Neural cell (in vitro differentiated cells): ENCODE measurements at regions not wholly inside any gene's neighbourhood (a gene's known extent, or its start where the extent isn't known, plus 50 kb on each side); places are given as distances from the start of the nearest gene placed in this dataset.

Experiments used
- EP300 ChIP-seq: fragments of 450-650 bp; conservative IDR thresholded peaks from 2 replicates; pipeline ENCODE4 v1.6.1; 2014; ENCODE audit warnings: antibody characterized with exemption, mild to moderate bottlenecking, moderate library complexity; ENCODE audit not compliant: poor library complexity, severe bottlenecking
- EZH2 ChIP-seq: fragments of 200-600, 300-800 bp; shearing (Covaris generic), sonication (generic); IDR thresholded peaks from 2 replicates; pipeline ENCODE4 v1.6.1; 2014; ENCODE audit warnings: antibody characterized with exemption, low read length, borderline replicate concordance, mild to moderate bottlenecking; ENCODE audit not compliant: insufficient read depth, poor library complexity, severe bottlenecking
- MXI1 ChIP-seq: fragments of 450-650 bp; conservative IDR thresholded peaks from 2 replicates; pipeline ENCODE4 v1.6.1; 2014; ENCODE audit warnings: antibody characterized with exemption, mild to moderate bottlenecking; ENCODE audit not compliant: poor library complexity, severe bottlenecking
- POLR2AphosphoS5 ChIP-seq: IDR thresholded peaks from 2 replicates; pipeline ENCODE4 v1.6.1; 2012
- SMC3 ChIP-seq: fragments of 450-650 bp; conservative IDR thresholded peaks from 2 replicates; pipeline ENCODE4 v1.6.1; 2014; ENCODE audit warnings: antibody characterized with exemption, mild to moderate bottlenecking, moderate library complexity; ENCODE audit not compliant: poor library complexity
- TF ChIP-seq, protein P1 (sequence below): fragments of 450-650 bp; IDR thresholded peaks from 2 replicates; pipeline ENCODE4 v1.5.1; 2014; ENCODE audit warnings: antibody characterized with exemption, mild to moderate bottlenecking, moderate library complexity; ENCODE audit not compliant: poor library complexity, severe bottlenecking
- TF ChIP-seq, protein P2 (sequence below): IDR thresholded peaks from 2 replicates; pipeline ENCODE4 v1.6.1; 2012; ENCODE audit warnings: borderline replicate concordance

- TF ChIP-seq, protein P1, sequence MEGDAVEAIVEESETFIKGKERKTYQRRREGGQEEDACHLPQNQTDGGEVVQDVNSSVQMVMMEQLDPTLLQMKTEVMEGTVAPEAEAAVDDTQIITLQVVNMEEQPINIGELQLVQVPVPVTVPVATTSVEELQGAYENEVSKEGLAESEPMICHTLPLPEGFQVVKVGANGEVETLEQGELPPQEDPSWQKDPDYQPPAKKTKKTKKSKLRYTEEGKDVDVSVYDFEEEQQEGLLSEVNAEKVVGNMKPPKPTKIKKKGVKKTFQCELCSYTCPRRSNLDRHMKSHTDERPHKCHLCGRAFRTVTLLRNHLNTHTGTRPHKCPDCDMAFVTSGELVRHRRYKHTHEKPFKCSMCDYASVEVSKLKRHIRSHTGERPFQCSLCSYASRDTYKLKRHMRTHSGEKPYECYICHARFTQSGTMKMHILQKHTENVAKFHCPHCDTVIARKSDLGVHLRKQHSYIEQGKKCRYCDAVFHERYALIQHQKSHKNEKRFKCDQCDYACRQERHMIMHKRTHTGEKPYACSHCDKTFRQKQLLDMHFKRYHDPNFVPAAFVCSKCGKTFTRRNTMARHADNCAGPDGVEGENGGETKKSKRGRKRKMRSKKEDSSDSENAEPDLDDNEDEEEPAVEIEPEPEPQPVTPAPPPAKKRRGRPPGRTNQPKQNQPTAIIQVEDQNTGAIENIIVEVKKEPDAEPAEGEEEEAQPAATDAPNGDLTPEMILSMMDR = no peak
- TF ChIP-seq, protein P2, sequence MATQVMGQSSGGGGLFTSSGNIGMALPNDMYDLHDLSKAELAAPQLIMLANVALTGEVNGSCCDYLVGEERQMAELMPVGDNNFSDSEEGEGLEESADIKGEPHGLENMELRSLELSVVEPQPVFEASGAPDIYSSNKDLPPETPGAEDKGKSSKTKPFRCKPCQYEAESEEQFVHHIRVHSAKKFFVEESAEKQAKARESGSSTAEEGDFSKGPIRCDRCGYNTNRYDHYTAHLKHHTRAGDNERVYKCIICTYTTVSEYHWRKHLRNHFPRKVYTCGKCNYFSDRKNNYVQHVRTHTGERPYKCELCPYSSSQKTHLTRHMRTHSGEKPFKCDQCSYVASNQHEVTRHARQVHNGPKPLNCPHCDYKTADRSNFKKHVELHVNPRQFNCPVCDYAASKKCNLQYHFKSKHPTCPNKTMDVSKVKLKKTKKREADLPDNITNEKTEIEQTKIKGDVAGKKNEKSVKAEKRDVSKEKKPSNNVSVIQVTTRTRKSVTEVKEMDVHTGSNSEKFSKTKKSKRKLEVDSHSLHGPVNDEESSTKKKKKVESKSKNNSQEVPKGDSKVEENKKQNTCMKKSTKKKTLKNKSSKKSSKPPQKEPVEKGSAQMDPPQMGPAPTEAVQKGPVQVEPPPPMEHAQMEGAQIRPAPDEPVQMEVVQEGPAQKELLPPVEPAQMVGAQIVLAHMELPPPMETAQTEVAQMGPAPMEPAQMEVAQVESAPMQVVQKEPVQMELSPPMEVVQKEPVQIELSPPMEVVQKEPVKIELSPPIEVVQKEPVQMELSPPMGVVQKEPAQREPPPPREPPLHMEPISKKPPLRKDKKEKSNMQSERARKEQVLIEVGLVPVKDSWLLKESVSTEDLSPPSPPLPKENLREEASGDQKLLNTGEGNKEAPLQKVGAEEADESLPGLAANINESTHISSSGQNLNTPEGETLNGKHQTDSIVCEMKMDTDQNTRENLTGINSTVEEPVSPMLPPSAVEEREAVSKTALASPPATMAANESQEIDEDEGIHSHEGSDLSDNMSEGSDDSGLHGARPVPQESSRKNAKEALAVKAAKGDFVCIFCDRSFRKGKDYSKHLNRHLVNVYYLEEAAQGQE = no peak
- TF ChIP-seq EZH2 (no peak), SMC3 (no peak), EP300 (no peak), POLR2AphosphoS5 (no peak), MXI1 (no peak)
These were observed 1733.7 kb upstream of the PCDH20 start for GRCh38 chr13:63149375-63149774.
